ENCODE measurements at regions not wholly inside any gene's neighbourhood (a gene's known extent, or its start where the extent isn't known, plus 50 kb on each side); places are given as distances from the start of the nearest gene placed in this dataset.

DNA sequence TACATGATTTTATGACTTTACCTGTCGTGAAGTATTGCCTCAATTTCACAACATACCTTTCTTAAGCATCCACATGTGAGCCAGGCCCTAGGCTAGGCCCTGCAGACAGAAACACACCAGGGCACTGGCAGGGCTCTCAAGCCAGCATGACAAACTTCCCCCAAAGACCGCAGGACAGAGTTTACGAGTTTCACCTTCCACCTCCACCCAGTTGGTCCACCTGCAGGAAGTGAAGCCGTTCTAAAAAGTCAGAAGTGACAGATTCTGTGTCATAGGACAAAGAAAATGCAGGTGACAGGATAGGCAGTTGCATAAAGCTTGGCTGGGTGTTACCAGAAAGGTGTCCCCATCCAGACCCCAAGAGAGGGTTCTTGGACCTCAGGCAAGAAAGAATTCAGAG lies 382.3 kb downstream of the PCNX1 start:
- DNase-seq (ENCODE audit: low read depth), result no peak
- TF ChIP-seq, protein P1, sequence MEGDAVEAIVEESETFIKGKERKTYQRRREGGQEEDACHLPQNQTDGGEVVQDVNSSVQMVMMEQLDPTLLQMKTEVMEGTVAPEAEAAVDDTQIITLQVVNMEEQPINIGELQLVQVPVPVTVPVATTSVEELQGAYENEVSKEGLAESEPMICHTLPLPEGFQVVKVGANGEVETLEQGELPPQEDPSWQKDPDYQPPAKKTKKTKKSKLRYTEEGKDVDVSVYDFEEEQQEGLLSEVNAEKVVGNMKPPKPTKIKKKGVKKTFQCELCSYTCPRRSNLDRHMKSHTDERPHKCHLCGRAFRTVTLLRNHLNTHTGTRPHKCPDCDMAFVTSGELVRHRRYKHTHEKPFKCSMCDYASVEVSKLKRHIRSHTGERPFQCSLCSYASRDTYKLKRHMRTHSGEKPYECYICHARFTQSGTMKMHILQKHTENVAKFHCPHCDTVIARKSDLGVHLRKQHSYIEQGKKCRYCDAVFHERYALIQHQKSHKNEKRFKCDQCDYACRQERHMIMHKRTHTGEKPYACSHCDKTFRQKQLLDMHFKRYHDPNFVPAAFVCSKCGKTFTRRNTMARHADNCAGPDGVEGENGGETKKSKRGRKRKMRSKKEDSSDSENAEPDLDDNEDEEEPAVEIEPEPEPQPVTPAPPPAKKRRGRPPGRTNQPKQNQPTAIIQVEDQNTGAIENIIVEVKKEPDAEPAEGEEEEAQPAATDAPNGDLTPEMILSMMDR (IDR thresholded peaks at IDR 0.05; ENCODE audit: low read depth, low read length), result no peak
- TF ChIP-seq, protein P2, sequence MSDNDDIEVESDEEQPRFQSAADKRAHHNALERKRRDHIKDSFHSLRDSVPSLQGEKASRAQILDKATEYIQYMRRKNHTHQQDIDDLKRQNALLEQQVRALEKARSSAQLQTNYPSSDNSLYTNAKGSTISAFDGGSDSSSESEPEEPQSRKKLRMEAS (IDR thresholded peaks at IDR 0.05; ENCODE audit: low read depth, low read length), result no peak
- H3K4me3 ChIP-seq (ENCODE audit: low read depth, low read length), result no peak overlapping the region

DNA sequence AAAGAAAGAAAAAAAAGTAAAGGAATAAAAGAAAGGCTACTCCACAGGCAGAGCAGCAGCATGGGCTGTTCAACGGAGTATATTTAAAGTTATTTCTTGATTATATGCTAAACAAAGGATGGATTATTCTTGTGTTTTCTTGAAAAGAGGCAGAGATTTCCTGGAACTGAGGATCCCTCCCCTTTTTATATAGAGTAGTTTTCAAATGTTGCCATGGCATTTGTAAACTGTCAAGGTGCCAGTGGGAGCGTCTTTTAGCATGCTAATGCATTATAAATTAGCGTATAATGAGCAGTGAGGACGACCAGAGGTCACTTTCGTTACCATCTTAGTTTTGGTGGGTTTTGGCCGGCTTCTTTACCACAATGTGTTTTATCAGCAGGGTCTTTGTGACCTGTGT lies 383.0 kb downstream of the PCNX1 start:
- TF ChIP-seq, protein P2 (IDR thresholded peaks at IDR 0.05; ENCODE audit: low read depth, low read length), result no peak
- TF ChIP-seq MYC (IDR thresholded peaks at IDR 0.05; ENCODE audit: low read depth, low read length) (no peak), POLR2A (IDR thresholded peaks at IDR 0.05; ENCODE audit: extremely low read depth, insufficient read length) (no peak)
- TF ChIP-seq, protein P1 (IDR thresholded peaks at IDR 0.05; ENCODE audit: low read depth, low read length), result no peak
- no peak overlapping the region for H3K4me3 ChIP-seq (ENCODE audit: low read depth, low read length)
- DNase-seq (ENCODE audit: low read depth), result no peak

DNA sequence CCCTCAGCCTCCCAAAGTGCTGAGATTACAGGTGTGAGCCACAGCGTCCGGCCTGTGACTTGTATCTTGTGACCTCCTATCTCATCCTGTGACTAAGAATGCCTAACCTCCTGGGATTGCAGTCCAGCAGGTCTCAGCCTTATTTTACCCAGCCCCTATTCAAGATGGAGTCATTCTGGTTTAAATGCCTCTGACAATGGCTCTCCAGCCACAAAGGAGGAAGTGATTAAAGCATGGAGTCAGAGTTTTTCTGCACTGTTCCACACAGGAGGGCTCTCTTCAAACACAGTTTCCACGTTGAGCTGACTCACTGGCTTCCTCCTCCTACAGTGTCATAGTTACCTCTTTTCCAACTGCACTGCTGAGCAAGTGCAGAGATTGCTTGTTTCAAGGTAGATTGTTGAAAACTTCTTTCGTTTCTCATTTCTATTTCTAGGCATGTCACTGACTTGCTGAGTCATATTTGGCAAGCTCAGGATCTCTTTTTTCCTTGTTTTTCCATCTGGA lies 383.8 kb downstream of the PCNX1 start:
- H3K4me3 ChIP-seq (ENCODE audit: low read depth, low read length), result no peak overlapping the region
- peak; percentile 74 for DNase-seq (ENCODE audit: low read depth)

DNA sequence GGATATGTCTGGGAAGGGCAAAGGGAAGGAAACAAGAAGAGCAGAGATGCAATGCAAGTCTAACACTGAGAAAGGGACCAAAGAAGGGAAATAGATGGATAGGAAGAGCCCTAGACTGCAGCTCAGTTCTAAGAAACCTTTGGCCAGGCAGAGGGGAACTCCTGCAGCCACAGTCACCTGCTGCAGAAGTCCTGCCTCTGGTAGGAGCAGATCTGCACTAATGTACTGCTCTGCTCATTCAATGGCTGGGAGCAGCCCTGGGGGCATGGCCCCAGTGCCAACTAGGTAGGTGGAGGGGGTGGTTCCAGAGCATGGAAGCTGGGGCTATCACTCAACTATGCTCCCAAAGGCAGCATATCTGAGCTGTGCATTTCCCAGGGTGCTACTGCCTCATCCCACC lies 388.9 kb downstream of the PCNX1 start:
- DNase-seq (ENCODE audit: low read depth), result no peak
- H3K4me3 ChIP-seq (ENCODE audit: low read depth, low read length), result no peak overlapping the region
- no peak for TF ChIP-seq POLR2A (IDR thresholded peaks at IDR 0.05; ENCODE audit: extremely low read depth, insufficient read length)
- no peak for TF ChIP-seq MYC (IDR thresholded peaks at IDR 0.05; ENCODE audit: low read depth, low read length)
- TF ChIP-seq, protein P1 (IDR thresholded peaks at IDR 0.05; ENCODE audit: low read depth, low read length), result no peak
- TF ChIP-seq, protein P2 (IDR thresholded peaks at IDR 0.05; ENCODE audit: low read depth, low read length), result no peak

More for the DNA sequence above, 383.8 kb downstream of the PCNX1 start:
- no peak for TF ChIP-seq POLR2A (IDR thresholded peaks at IDR 0.05; ENCODE audit: extremely low read depth, insufficient read length)
- TF ChIP-seq, protein P2 (IDR thresholded peaks at IDR 0.05; ENCODE audit: low read depth, low read length), result peak; percentile 39; the same call in 1 of the 2 replicates

DNA sequence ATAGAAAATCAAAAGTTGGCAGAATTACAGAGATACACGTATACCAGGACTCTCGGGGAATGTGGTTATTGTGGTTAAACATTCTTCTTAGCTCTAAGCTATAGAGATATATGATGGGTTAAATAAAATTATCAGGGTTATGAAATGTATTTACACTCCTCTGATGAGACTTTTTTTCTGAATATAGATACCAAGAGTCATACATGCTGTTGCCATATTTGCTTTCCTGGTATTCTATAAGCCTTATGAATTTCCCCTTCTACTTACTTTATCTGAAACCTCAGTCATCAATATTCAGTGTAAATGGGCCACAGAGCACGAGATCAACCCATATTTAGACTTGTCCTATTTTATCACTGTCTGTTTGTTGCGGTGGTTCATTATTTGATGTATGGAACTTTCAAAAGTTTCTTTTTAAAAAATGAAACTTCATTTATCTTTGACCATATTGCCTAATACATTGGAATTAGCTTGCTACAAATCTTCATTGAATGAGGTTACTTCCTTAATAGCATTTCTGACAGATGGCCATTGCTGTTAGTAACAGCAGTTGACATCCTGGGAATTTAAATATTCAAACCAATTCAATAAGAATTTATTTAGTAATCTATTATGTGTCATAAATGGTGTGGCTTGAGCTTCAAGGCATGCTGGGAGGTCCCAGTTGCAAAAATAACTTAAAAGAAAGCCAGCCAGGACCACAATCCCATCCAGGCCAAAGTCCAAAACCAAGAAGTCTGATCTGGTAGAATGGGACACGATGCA lies 393.5 kb downstream of the PCNX1 start:
- TF ChIP-seq, protein P2 (IDR thresholded peaks at IDR 0.05; ENCODE audit: low read depth, low read length), result no peak
- TF ChIP-seq POLR2A (IDR thresholded peaks at IDR 0.05; ENCODE audit: extremely low read depth, insufficient read length), result no peak
- TF ChIP-seq, protein P1 (IDR thresholded peaks at IDR 0.05; ENCODE audit: low read depth, low read length), result no peak
- TF ChIP-seq MYC (IDR thresholded peaks at IDR 0.05; ENCODE audit: low read depth, low read length), result no peak
- no peak for DNase-seq (ENCODE audit: low read depth)
- no peak overlapping the region for H3K4me3 ChIP-seq (ENCODE audit: low read depth, low read length)

DNA sequence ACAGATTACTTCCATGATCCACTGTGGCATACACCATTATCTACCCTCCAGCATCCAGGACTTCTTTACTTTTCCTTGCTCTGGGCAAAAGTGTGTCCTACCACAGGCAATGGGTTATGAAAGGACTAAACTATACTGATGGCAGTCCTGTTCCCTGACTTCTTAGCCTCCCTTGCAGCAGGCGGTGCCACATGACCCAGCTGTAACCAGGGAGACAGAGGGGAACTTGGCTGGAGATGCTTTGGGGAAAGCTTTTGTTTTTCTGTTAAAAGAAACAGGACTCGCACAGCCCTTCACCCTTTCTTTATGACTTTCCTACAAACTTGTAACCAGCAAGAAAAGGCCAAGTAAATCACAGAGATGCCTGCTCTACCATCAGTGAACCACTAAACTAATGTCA lies 394.4 kb downstream of the PCNX1 start:
- DNase-seq (ENCODE audit: low read depth), result no peak
- TF ChIP-seq, protein P1 (IDR thresholded peaks at IDR 0.05; ENCODE audit: low read depth, low read length), result no peak
- TF ChIP-seq MYC (IDR thresholded peaks at IDR 0.05; ENCODE audit: low read depth, low read length), result no peak
- TF ChIP-seq, protein P2 (IDR thresholded peaks at IDR 0.05; ENCODE audit: low read depth, low read length), result no peak
- no peak for TF ChIP-seq POLR2A (IDR thresholded peaks at IDR 0.05; ENCODE audit: extremely low read depth, insufficient read length)
- H3K4me3 ChIP-seq (ENCODE audit: low read depth, low read length), result no peak overlapping the region

Measured in NB4 (cell line).